Islet of Langerhans (tissue), 1 donor: ENCODE measurements at regions not wholly inside any gene's neighbourhood (a gene's known extent, or its start where the extent isn't known, plus 50 kb on each side); places are given as distances from the start of the nearest gene placed in this dataset.

Experiments used
- FAIRE-seq: peaks from one replicate; lab custom pipeline; 2011; peaks lifted over from hg19 to GRCh38; lab: Jason Lieb, UNC

GRCh38 chr4:32752962-32753361, 2032.8 kb downstream of the PCDH7 start:
- no peak for FAIRE-seq

- no peak for FAIRE-seq
Measured at GRCh38 chr4:32768664-32769389, 2048.7 kb downstream of the PCDH7 start.

GRCh38 chr4:32771491-32771890, 2051.3 kb downstream of the PCDH7 start:
- FAIRE-seq, result no peak

- FAIRE-seq, result no peak
Measured at GRCh38 chr4:32775049-32775448, 2054.9 kb downstream of the PCDH7 start.

GRCh38 chr4:32776435-32777203, 2056.4 kb downstream of the PCDH7 start:
- no peak for FAIRE-seq

- FAIRE-seq, result no peak
Measured at GRCh38 chr4:32778025-32778424, 2057.9 kb downstream of the PCDH7 start.

GRCh38 chr4:32778938-32779337, 2058.8 kb downstream of the PCDH7 start:
- no peak for FAIRE-seq

GRCh38 chr4:32789026-32789608, 2068.9 kb downstream of the PCDH7 start:
- no peak for FAIRE-seq

- FAIRE-seq, result no peak
Measured at GRCh38 chr4:32790803-32791202, 2070.6 kb downstream of the PCDH7 start.

GRCh38 chr4:32798471-32799159, 2078.4 kb downstream of the PCDH7 start:
- FAIRE-seq, result no peak

- no peak for FAIRE-seq
Measured at GRCh38 chr4:32824336-32824735, 2104.2 kb downstream of the PCDH7 start.

- FAIRE-seq, result no peak
Measured at GRCh38 chr4:32826169-32826568, 2106.0 kb downstream of the PCDH7 start.

GRCh38 chr4:32830160-32830559, 2110.0 kb downstream of the PCDH7 start:
- FAIRE-seq, result no peak

- FAIRE-seq, result no peak
Measured at GRCh38 chr4:32831104-32831503, 2110.9 kb downstream of the PCDH7 start.

GRCh38 chr4:32840461-32841189, 2120.5 kb downstream of the PCDH7 start:
- no peak for FAIRE-seq

GRCh38 chr4:32841217-32841616, 2121.0 kb downstream of the PCDH7 start:
- no peak for FAIRE-seq

- no peak for FAIRE-seq
Measured at GRCh38 chr4:32847461-32847860, 2127.3 kb downstream of the PCDH7 start.

- FAIRE-seq, result no peak
Measured at GRCh38 chr4:32855622-32856021, 2135.5 kb downstream of the PCDH7 start.

- FAIRE-seq, result no peak
Measured at GRCh38 chr4:32858361-32858760, 2138.2 kb downstream of the PCDH7 start.

- FAIRE-seq, result peak; percentile 81
Measured at GRCh38 chr4:32858971-32859370, 2138.8 kb downstream of the PCDH7 start.

GRCh38 chr4:32864713-32865351, 2144.7 kb downstream of the PCDH7 start:
- no peak for FAIRE-seq

- no peak for FAIRE-seq
Measured at GRCh38 chr4:32876546-32876945, 2156.4 kb downstream of the PCDH7 start.
